ENCODE measurements at regions not wholly inside any gene's neighbourhood (a gene's known extent, or its start where the extent isn't known, plus 50 kb on each side); places are given as distances from the start of the nearest gene placed in this dataset.

- Mint-ChIP-seq H3K9me3 (peaks cover 0 to 4% of the 10 kb centered on the region in 2 donors), H3K4me1 (ENCODE audit: low read depth in 2 of 2) (no peaks in the 10 kb centered on the region), H3K27me3 (no peaks in the 10 kb centered on the region), H3K27ac (no peak overlapping the region), H3K36me3 (ENCODE audit: insufficient read depth) (no peaks in the 10 kb centered on the region), H3K4me3 (no peak overlapping the region)
- no peak for DNase-seq
- no peak for ATAC-seq (replicated peaks)
Measured at GRCh38 chr6:22053391-22053997, 243.3 kb downstream of the PRL start.

- ATAC-seq (replicated peaks) (no peak), DNase-seq (no peak)
- Mint-ChIP-seq H3K4me3 (no peak overlapping the region), H3K4me1 (ENCODE audit: low read depth in 2 of 2) (no peaks in the 10 kb centered on the region), H3K27me3 (no peaks in the 10 kb centered on the region), H3K36me3 (ENCODE audit: insufficient read depth) (no peaks in the 10 kb centered on the region), H3K27ac (no peak overlapping the region), H3K9me3 (peaks cover 8 to 11% of the 10 kb centered on the region in 2 donors)
Measured at GRCh38 chr6:22056398-22056797, 240.4 kb downstream of the PRL start.

GRCh38 chr6:22057962-22058361 lies 238.9 kb downstream of the PRL start:
- DNase-seq (no peak), ATAC-seq (replicated peaks) (no peak)
- Mint-ChIP-seq H3K9me3 (peaks cover 8 to 11% of the 10 kb centered on the region in 2 donors), H3K36me3 (ENCODE audit: insufficient read depth) (peaks cover 1% of the 10 kb centered on the region), H3K4me3 (no peak overlapping the region), H3K4me1 (ENCODE audit: low read depth in 2 of 2) (peaks cover 0 to 2% of the 10 kb centered on the region in 2 donors), H3K27me3 (no peaks in the 10 kb centered on the region), H3K27ac (no peak overlapping the region)

GRCh38 chr6:22059126-22059525 lies 237.7 kb downstream of the PRL start:
- peaks cover 7% of the 10 kb centered on the region for H3K36me3 Mint-ChIP-seq (ENCODE audit: insufficient read depth)
- no peak overlapping the region for H3K27ac Mint-ChIP-seq
- H3K9me3 Mint-ChIP-seq = peaks cover 7 to 11% of the 10 kb centered on the region in 2 donors
- DNase-seq (no peak), ATAC-seq (replicated peaks) (no peak)
- no peaks in the 10 kb centered on the region for H3K27me3 Mint-ChIP-seq
- H3K4me1 Mint-ChIP-seq (ENCODE audit: low read depth in 2 of 2) = peaks cover 0 to 2% of the 10 kb centered on the region in 2 donors
- no peak overlapping the region for H3K4me3 Mint-ChIP-seq

- H3K27me3 Mint-ChIP-seq = no peaks in the 10 kb centered on the region
- no peak overlapping the region for H3K4me3 Mint-ChIP-seq
- no peak overlapping the region for H3K27ac Mint-ChIP-seq
- ATAC-seq (replicated peaks) = no peak
- H3K9me3 Mint-ChIP-seq = peaks cover 7 to 11% of the 10 kb centered on the region in 2 donors
- DNase-seq = no peak
- H3K36me3 Mint-ChIP-seq (ENCODE audit: insufficient read depth) = peaks cover 7% of the 10 kb centered on the region
- H3K4me1 Mint-ChIP-seq (ENCODE audit: low read depth in 2 of 2) = peaks cover 0 to 2% of the 10 kb centered on the region in 2 donors
Measured at GRCh38 chr6:22059946-22060345, 236.9 kb downstream of the PRL start.

- no peak for DNase-seq
- Mint-ChIP-seq H3K4me1 (ENCODE audit: low read depth in 2 of 2) (peaks cover 0 to 2% of the 10 kb centered on the region in 2 donors), H3K9me3 (peaks cover 9 to 24% of the 10 kb centered on the region in 2 donors), H3K27me3 (no peaks in the 10 kb centered on the region), H3K36me3 (ENCODE audit: insufficient read depth) (peaks cover 7% of the 10 kb centered on the region), H3K27ac (no peak overlapping the region), H3K4me3 (peak overlapping the region in 1 of 2 donors; percentile 19)
- ATAC-seq (replicated peaks) = peak; percentile 55
Measured at GRCh38 chr6:22062807-22063408, 233.9 kb downstream of the PRL start.

GRCh38 chr6:22064558-22064957 lies 232.3 kb downstream of the PRL start:
- Mint-ChIP-seq H3K4me1 (ENCODE audit: low read depth in 2 of 2) (peaks cover 0 to 2% of the 10 kb centered on the region in 2 donors), H3K27ac (no peak overlapping the region), H3K9me3 (peaks cover 2 to 15% of the 10 kb centered on the region in 2 donors), H3K27me3 (no peaks in the 10 kb centered on the region), H3K36me3 (ENCODE audit: insufficient read depth) (peaks cover 7% of the 10 kb centered on the region), H3K4me3 (no peak overlapping the region)
- ATAC-seq (replicated peaks) (no peak), DNase-seq (no peak)

- no peak overlapping the region for H3K4me3 Mint-ChIP-seq
- H3K9me3 Mint-ChIP-seq = peaks cover 3 to 13% of the 10 kb centered on the region in 2 donors
- no peaks in the 10 kb centered on the region for H3K27me3 Mint-ChIP-seq
- ATAC-seq (replicated peaks) (no peak), DNase-seq (no peak)
- no peak overlapping the region for H3K27ac Mint-ChIP-seq
- H3K4me1 Mint-ChIP-seq (ENCODE audit: low read depth in 2 of 2) = peaks cover 0 to 2% of the 10 kb centered on the region in 2 donors
- peaks cover 7% of the 10 kb centered on the region for H3K36me3 Mint-ChIP-seq (ENCODE audit: insufficient read depth)
Measured at GRCh38 chr6:22067122-22067521, 229.7 kb downstream of the PRL start.

- ATAC-seq (replicated peaks) = no peak
- no peak for DNase-seq
- Mint-ChIP-seq H3K27me3 (no peaks in the 10 kb centered on the region), H3K27ac (no peak overlapping the region), H3K9me3 (peaks cover 3 to 13% of the 10 kb centered on the region in 2 donors), H3K4me3 (no peak overlapping the region), H3K36me3 (ENCODE audit: insufficient read depth) (peaks cover 7% of the 10 kb centered on the region), H3K4me1 (ENCODE audit: low read depth in 2 of 2) (peaks cover 0 to 2% of the 10 kb centered on the region in 2 donors)
Measured at GRCh38 chr6:22067671-22068070, 229.2 kb downstream of the PRL start.

- Mint-ChIP-seq H3K27ac (no peak overlapping the region), H3K4me3 (no peak overlapping the region), H3K9me3 (peaks cover 3 to 13% of the 10 kb centered on the region in 2 donors), H3K36me3 (ENCODE audit: insufficient read depth) (no peaks in the 10 kb centered on the region), H3K27me3 (no peaks in the 10 kb centered on the region), H3K4me1 (ENCODE audit: low read depth in 2 of 2) (no peaks in the 10 kb centered on the region)
- no peak for DNase-seq
- ATAC-seq (replicated peaks) = no peak
Measured at GRCh38 chr6:22068561-22069305, 228.1 kb downstream of the PRL start.

- Mint-ChIP-seq H3K36me3 (ENCODE audit: insufficient read depth) (no peaks in the 10 kb centered on the region), H3K27me3 (no peaks in the 10 kb centered on the region), H3K4me3 (no peak overlapping the region), H3K9me3 (peaks cover 3 to 18% of the 10 kb centered on the region in 2 donors), H3K27ac (no peak overlapping the region), H3K4me1 (ENCODE audit: low read depth in 2 of 2) (no peaks in the 10 kb centered on the region)
- no peak for DNase-seq
- no peak for ATAC-seq (replicated peaks)
Measured at GRCh38 chr6:22069306-22069800, 227.5 kb downstream of the PRL start.

GRCh38 chr6:22071270-22072041 lies 225.4 kb downstream of the PRL start:
- Mint-ChIP-seq H3K4me1 (ENCODE audit: low read depth in 2 of 2) (no peaks in the 10 kb centered on the region), H3K27ac (no peak overlapping the region), H3K36me3 (ENCODE audit: insufficient read depth) (no peaks in the 10 kb centered on the region), H3K9me3 (peaks cover 4 to 12% of the 10 kb centered on the region in 2 donors), H3K4me3 (no peak overlapping the region), H3K27me3 (no peaks in the 10 kb centered on the region)
- no peak for ATAC-seq (replicated peaks)
- no peak for DNase-seq

GRCh38 chr6:22072949-22073348 lies 223.9 kb downstream of the PRL start:
- no peak overlapping the region for H3K27ac Mint-ChIP-seq
- H3K4me3 Mint-ChIP-seq = no peak overlapping the region
- DNase-seq (no peak), ATAC-seq (replicated peaks) (no peak)
- no peaks in the 10 kb centered on the region for H3K4me1 Mint-ChIP-seq (ENCODE audit: low read depth in 2 of 2)
- no peaks in the 10 kb centered on the region for H3K27me3 Mint-ChIP-seq
- peaks cover 4 to 6% of the 10 kb centered on the region in 2 donors for H3K9me3 Mint-ChIP-seq
- H3K36me3 Mint-ChIP-seq (ENCODE audit: insufficient read depth) = no peaks in the 10 kb centered on the region
